Vagina (tissue), 2 donors: ENCODE measurements at regions not wholly inside any gene's neighbourhood (a gene's known extent, or its start where the extent isn't known, plus 50 kb on each side); places are given as distances from the start of the nearest gene placed in this dataset.

ENCODE experiments used
- CTCF ChIP-seq, 3 experiments: fragments of 450-650 bp in 2 of 3; fragments of 200-600 bp in 1 of 3; sonication (generic) in 1 of 3; IDR thresholded peaks; one replicate each; pipeline ENCODE4 v1.5.1; 2017 to 2019; ENCODE audit warnings: antibody characterized with exemption in 3 of 3, mild to moderate bottlenecking in 2 of 3, moderate library complexity in 2 of 3
- POLR2A ChIP-seq, 2 donors: fragments of 450-650 bp; IDR thresholded peaks; one replicate each; pipeline ENCODE4 v1.6.1; 2017; ENCODE audit warnings: antibody characterized with exemption in 2 of 2, mild to moderate bottlenecking in 2 of 2, moderate library complexity in 2 of 2
- POLR2AphosphoS5 ChIP-seq, 2 donors: sonication (generic); formaldehyde crosslinking; IDR thresholded peaks; one replicate each; pipeline ENCODE4 v1.9.0; 2017; ENCODE audit warnings: antibody characterized with exemption in 2 of 2, mild to moderate bottlenecking in 2 of 2, low read depth in 1 of 2; ENCODE audit not compliant: insufficient read depth in 1 of 2

GRCh38 chr5:173451651-173452050 lies 123.4 kb upstream of the STC2 start:
- TF ChIP-seq POLR2AphosphoS5 (IDR thresholded peaks at IDR 0.05; ENCODE audit: insufficient read depth in 1 of 2, low read depth in 1 of 2) (no peak), CTCF (IDR thresholded peaks at IDR 0.05) (no peak), POLR2A (IDR thresholded peaks at IDR 0.05) (no peak)
